ENCODE measurements at regions not wholly inside any gene's neighbourhood (a gene's known extent, or its start where the extent isn't known, plus 50 kb on each side); places are given as distances from the start of the nearest gene placed in this dataset.

DNA sequence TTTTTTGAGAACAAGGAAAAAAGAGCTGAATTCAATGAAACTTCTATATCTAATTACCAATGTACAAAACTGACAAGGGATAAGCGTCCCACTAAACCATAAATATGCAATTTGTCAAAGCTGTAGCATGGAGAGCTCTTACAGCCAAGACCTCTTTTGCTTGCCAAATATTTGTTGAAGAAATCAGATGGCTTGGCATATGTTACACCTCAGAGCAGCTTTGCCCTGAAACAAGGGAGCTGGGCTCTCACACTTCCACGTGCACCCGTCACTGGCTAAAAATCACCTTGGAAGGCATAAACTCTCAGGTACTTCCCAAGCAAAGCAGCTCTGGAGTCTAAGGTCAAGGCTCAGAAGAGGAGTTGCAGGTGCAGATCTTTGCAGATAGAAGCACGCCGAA, 324.7 kb upstream of the SLCO3A1 start:
- no peak overlapping the region for H3K27ac ChIP-seq (ENCODE audit: low read length)
- H3K4me3 ChIP-seq (ENCODE audit: low read length), result no peak overlapping the region
- peaks cover 13% of the 10 kb centered on the region for H3K27me3 ChIP-seq (ENCODE audit: low read depth, low read length)
- H3K4me1 ChIP-seq (ENCODE audit: low read length), result no peaks in the 10 kb centered on the region
- H3K9ac ChIP-seq (ENCODE audit: low read length), result no peak overlapping the region
- H2AFZ ChIP-seq (ENCODE audit: low read depth, low read length), result no peak overlapping the region
- H3K79me2 ChIP-seq (ENCODE audit: low read length), result no peaks in the 10 kb centered on the region
- no peaks in the 10 kb centered on the region for H3K9me3 ChIP-seq (ENCODE audit: insufficient read depth, low read length)
- H4K20me1 ChIP-seq (ENCODE audit: insufficient read depth, low read length), result no peaks in the 10 kb centered on the region
- H3K36me3 ChIP-seq (replicated peaks; ENCODE audit: low read depth, low read length), result no peaks in the 10 kb centered on the region
- H3K4me2 ChIP-seq (ENCODE audit: low read length), result no peak overlapping the region
- TF ChIP-seq EZH2phosphoT487 (IDR thresholded peaks at IDR 0.05; ENCODE audit: low read depth), result no peak
- TF ChIP-seq, protein P1, sequence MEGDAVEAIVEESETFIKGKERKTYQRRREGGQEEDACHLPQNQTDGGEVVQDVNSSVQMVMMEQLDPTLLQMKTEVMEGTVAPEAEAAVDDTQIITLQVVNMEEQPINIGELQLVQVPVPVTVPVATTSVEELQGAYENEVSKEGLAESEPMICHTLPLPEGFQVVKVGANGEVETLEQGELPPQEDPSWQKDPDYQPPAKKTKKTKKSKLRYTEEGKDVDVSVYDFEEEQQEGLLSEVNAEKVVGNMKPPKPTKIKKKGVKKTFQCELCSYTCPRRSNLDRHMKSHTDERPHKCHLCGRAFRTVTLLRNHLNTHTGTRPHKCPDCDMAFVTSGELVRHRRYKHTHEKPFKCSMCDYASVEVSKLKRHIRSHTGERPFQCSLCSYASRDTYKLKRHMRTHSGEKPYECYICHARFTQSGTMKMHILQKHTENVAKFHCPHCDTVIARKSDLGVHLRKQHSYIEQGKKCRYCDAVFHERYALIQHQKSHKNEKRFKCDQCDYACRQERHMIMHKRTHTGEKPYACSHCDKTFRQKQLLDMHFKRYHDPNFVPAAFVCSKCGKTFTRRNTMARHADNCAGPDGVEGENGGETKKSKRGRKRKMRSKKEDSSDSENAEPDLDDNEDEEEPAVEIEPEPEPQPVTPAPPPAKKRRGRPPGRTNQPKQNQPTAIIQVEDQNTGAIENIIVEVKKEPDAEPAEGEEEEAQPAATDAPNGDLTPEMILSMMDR (IDR thresholded peaks at IDR 0.05; ENCODE audit: low read depth, low read length), result no peak

DNA sequence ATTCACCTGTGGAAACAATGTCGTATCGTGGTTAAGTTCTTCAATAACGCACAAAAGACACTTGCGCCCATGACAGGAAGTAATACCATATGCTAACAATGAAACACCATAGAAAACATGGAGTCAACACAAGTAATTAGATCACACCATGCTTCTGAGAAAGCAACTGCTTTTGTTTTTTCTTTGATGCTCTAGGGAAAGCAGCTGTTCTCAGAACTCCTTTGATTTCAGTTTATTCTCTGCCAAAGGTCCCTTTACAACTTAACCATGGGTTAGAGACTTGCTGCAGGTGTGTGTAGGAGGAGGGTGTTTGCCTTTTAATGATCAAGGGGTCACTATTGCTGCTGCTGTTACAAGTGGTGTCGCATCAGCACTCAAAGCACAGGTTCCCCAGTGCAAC, 324.0 kb upstream of the SLCO3A1 start:
- no peak overlapping the region for H3K4me3 ChIP-seq (ENCODE audit: low read length)
- no peaks in the 10 kb centered on the region for H3K9me3 ChIP-seq (ENCODE audit: insufficient read depth, low read length)
- no peaks in the 10 kb centered on the region for H3K4me1 ChIP-seq (ENCODE audit: low read length)
- peaks cover 13% of the 10 kb centered on the region for H3K27me3 ChIP-seq (ENCODE audit: low read depth, low read length)
- H2AFZ ChIP-seq (ENCODE audit: low read depth, low read length), result no peak overlapping the region
- TF ChIP-seq, protein P1 (IDR thresholded peaks at IDR 0.05; ENCODE audit: low read depth, low read length), result no peak
- TF ChIP-seq EZH2phosphoT487 (IDR thresholded peaks at IDR 0.05; ENCODE audit: low read depth), result no peak
- H3K27ac ChIP-seq (ENCODE audit: low read length), result no peak overlapping the region
- H3K4me2 ChIP-seq (ENCODE audit: low read length), result no peak overlapping the region
- no peaks in the 10 kb centered on the region for H3K79me2 ChIP-seq (ENCODE audit: low read length)
- H3K36me3 ChIP-seq (replicated peaks; ENCODE audit: low read depth, low read length), result no peaks in the 10 kb centered on the region
- no peak overlapping the region for H3K9ac ChIP-seq (ENCODE audit: low read length)
- H4K20me1 ChIP-seq (ENCODE audit: insufficient read depth, low read length), result no peaks in the 10 kb centered on the region

DNA sequence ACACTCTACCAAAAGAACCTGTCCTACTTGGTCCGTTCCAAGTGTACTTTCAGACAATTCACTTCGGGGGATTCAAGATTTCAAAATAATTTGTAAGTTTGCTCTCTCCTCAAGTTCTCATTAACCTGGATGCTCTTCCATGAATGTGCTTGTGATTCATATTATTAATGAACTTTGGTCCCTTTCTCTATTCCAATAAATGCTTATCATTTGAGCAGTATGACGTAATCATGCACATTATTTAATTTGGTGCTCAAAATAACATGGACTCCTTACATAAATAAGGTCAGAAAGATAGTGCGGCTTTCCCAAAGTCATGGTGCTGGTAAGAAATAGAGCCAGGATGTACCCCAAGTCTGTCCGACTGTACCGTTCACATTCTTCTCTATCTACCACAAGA, 323.2 kb upstream of the SLCO3A1 start:
- no peaks in the 10 kb centered on the region for H4K20me1 ChIP-seq (ENCODE audit: insufficient read depth, low read length)
- H3K36me3 ChIP-seq (replicated peaks; ENCODE audit: low read depth, low read length), result no peaks in the 10 kb centered on the region
- H3K4me1 ChIP-seq (ENCODE audit: low read length), result no peaks in the 10 kb centered on the region
- no peaks in the 10 kb centered on the region for H3K9me3 ChIP-seq (ENCODE audit: insufficient read depth, low read length)
- H3K4me2 ChIP-seq (ENCODE audit: low read length), result no peak overlapping the region
- no peak overlapping the region for H3K9ac ChIP-seq (ENCODE audit: low read length)
- no peak overlapping the region for H3K4me3 ChIP-seq (ENCODE audit: low read length)
- H3K27ac ChIP-seq (ENCODE audit: low read length), result no peak overlapping the region
- no peak overlapping the region for H2AFZ ChIP-seq (ENCODE audit: low read depth, low read length)
- TF ChIP-seq, protein P1 (IDR thresholded peaks at IDR 0.05; ENCODE audit: low read depth, low read length), result no peak
- TF ChIP-seq EZH2phosphoT487 (IDR thresholded peaks at IDR 0.05; ENCODE audit: low read depth), result no peak
- no peaks in the 10 kb centered on the region for H3K79me2 ChIP-seq (ENCODE audit: low read length)
- H3K27me3 ChIP-seq (ENCODE audit: low read depth, low read length), result peaks cover 13% of the 10 kb centered on the region

DNA sequence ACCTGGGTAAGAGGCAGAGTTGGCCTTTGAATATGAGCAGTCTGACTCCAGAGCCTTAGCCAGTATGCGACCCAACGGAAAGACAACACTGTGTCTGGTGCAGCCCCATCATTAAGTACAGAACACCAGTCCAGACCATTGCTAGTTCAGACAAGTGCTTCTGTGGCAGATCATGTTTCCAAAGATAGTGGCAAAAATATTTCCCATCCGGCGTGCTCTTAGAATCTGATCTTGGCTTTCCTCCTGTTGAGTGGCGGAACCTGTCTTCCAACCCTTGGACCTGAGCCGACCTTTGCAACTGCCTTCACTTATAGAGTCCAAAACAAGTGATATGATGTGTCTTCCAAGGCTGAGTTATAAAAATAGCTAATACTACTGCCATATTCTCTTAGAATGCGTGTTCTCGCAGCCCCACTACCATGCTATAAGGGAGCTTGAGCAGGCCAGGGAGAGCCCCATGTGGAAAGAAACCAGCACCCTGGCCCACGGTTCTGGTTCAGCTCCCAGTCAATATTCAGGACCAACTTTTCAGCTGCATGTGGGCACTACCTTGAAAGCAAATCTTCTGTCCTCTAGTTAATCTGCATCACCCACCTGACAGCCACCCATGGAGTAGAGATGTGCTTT, 322.4 kb upstream of the SLCO3A1 start:
- no peak overlapping the region for H3K9ac ChIP-seq (ENCODE audit: low read length)
- H4K20me1 ChIP-seq (ENCODE audit: insufficient read depth, low read length), result no peaks in the 10 kb centered on the region
- no peaks in the 10 kb centered on the region for H3K9me3 ChIP-seq (ENCODE audit: insufficient read depth, low read length)
- peaks cover 13% of the 10 kb centered on the region for H3K27me3 ChIP-seq (ENCODE audit: low read depth, low read length)
- H3K27ac ChIP-seq (ENCODE audit: low read length), result no peak overlapping the region
- H3K79me2 ChIP-seq (ENCODE audit: low read length), result no peaks in the 10 kb centered on the region
- H3K4me1 ChIP-seq (ENCODE audit: low read length), result no peaks in the 10 kb centered on the region
- H3K36me3 ChIP-seq (replicated peaks; ENCODE audit: low read depth, low read length), result no peaks in the 10 kb centered on the region
- no peak overlapping the region for H2AFZ ChIP-seq (ENCODE audit: low read depth, low read length)
- no peak for TF ChIP-seq EZH2phosphoT487 (IDR thresholded peaks at IDR 0.05; ENCODE audit: low read depth)
- no peak overlapping the region for H3K4me3 ChIP-seq (ENCODE audit: low read length)
- no peak overlapping the region for H3K4me2 ChIP-seq (ENCODE audit: low read length)

Measured in OCI-LY3 (cell line).